WTC11 (cell line): ENCODE measurements at regions not wholly inside any gene's neighbourhood (a gene's known extent, or its start where the extent isn't known, plus 50 kb on each side); places are given as distances from the start of the nearest gene placed in this dataset.

Experiments
- ATAC-seq: fragments of 200-7000 bp; cut with Tn5 transposase; 2 replicates; pipeline ENCODE4 v1.10.0; 2021; ENCODE audit warnings: mild to moderate bottlenecking, moderate library complexity
- CTCF ChIA-PET: fragments of 300-600 bp; sonication (Branson Sonifier 250); formaldehyde crosslinking; loops from one replicate; lab custom pipeline; 2021; ENCODE audit warnings: antibody characterized with exemption; lab: Charles Lee
- POLR2A ChIA-PET: fragments of 350-600 bp; sonication (Branson Sonifier 250); formaldehyde crosslinking; loops from one replicate; lab custom pipeline; 2021; ENCODE audit warnings: antibody characterized with exemption; lab: Charles Lee
- DNase-seq: peaks from one replicate; pipeline ENCODE4 v3.0.0; 2021; ENCODE audit warnings: low spot score
- H3K27ac Mint-ChIP-seq: 2 replicates; pipeline ENCODE4 v1.8.0; 2021; ENCODE audit warnings: mixed read lengths
- H3K27me3 Mint-ChIP-seq: 2 replicates; pipeline ENCODE4 v1.8.0; 2021; ENCODE audit warnings: low read depth, mild to moderate bottlenecking, moderate library complexity, mixed read lengths
- H3K36me3 Mint-ChIP-seq: 2 replicates; pipeline ENCODE4 v1.8.0; 2021; ENCODE audit warnings: mixed read lengths
- H3K4me1 Mint-ChIP-seq: 2 replicates; pipeline ENCODE4 v1.8.0; 2022; ENCODE audit warnings: mixed read lengths
- H3K4me3 Mint-ChIP-seq: 2 replicates; pipeline ENCODE4 v1.8.0; 2021; ENCODE audit warnings: mild to moderate bottlenecking, moderate library complexity, mixed read lengths
- H3K9me3 Mint-ChIP-seq: 2 replicates; pipeline ENCODE4 v1.8.0; 2021; ENCODE audit warnings: mixed read lengths
- AFF4 ChIP-seq: sonication (generic); formaldehyde crosslinking; IDR thresholded peaks from 2 replicates; pipeline ENCODE4 v1.8.1; 2023; ENCODE audit warnings: mild to moderate bottlenecking, missing genetic modification reagents, borderline replicate concordance
- ATF2 ChIP-seq: sonication (generic); formaldehyde crosslinking; IDR thresholded peaks from 2 replicates; pipeline ENCODE4 v1.8.1; 2022; ENCODE audit warnings: low read depth, missing genetic modification reagents, borderline replicate concordance
- CBFB ChIP-seq: sonication (generic); formaldehyde crosslinking; IDR thresholded peaks from 2 replicates; pipeline ENCODE4 v1.8.1; 2022; ENCODE audit warnings: mild to moderate bottlenecking, low read depth, missing genetic modification reagents
- CREM ChIP-seq: sonication (generic); formaldehyde crosslinking; IDR thresholded peaks from 2 replicates; pipeline ENCODE4 v1.8.1; 2022; ENCODE audit warnings: mild to moderate bottlenecking, missing genetic modification reagents, moderate library complexity
- ELF4 ChIP-seq: sonication (generic); formaldehyde crosslinking; IDR thresholded peaks from 2 replicates; pipeline ENCODE4 v1.8.1; 2022; ENCODE audit warnings: low read depth, mild to moderate bottlenecking, moderate library complexity, missing genetic modification reagents
- ETV6 ChIP-seq: sonication (generic); formaldehyde crosslinking; IDR thresholded peaks from 2 replicates; pipeline ENCODE4 v1.8.1; 2022; ENCODE audit warnings: mild to moderate bottlenecking, missing genetic modification reagents
- IRF1 ChIP-seq: sonication (generic); formaldehyde crosslinking; IDR thresholded peaks from 2 replicates; pipeline ENCODE4 v1.8.0; 2023; ENCODE audit warnings: missing genetic modification reagents
- KAT7 ChIP-seq: sonication (generic); formaldehyde crosslinking; IDR thresholded peaks from 2 replicates; pipeline ENCODE4 v1.8.1; 2023; ENCODE audit warnings: missing genetic modification reagents, mild to moderate bottlenecking, borderline replicate concordance
- MXD4 ChIP-seq: fragments of 250-450 bp; sonication (Bioruptor Pico); IDR thresholded peaks from 2 replicates; pipeline ENCODE4 v1.8.0; 2021; ENCODE audit warnings: mild to moderate bottlenecking, moderate library complexity, borderline replicate concordance
- NFATC4 ChIP-seq: fragments of 250-450 bp; sonication (Bioruptor Pico); IDR thresholded peaks from 2 replicates; pipeline ENCODE4 v1.9.0; 2021; ENCODE audit warnings: mild to moderate bottlenecking
- OVOL2 ChIP-seq: fragments of 250-450 bp; sonication (Bioruptor Pico); IDR thresholded peaks from 2 replicates; pipeline ENCODE4 v1.9.0; 2021; ENCODE audit warnings: mild to moderate bottlenecking, borderline replicate concordance
- SMAD3 ChIP-seq: sonication (generic); formaldehyde crosslinking; IDR thresholded peaks from 2 replicates; pipeline ENCODE4 v1.8.0; 2022; ENCODE audit warnings: missing genetic modification reagents, mild to moderate bottlenecking, borderline replicate concordance
- TP53 ChIP-seq: sonication (generic); formaldehyde crosslinking; IDR thresholded peaks from 2 replicates; pipeline ENCODE4 v1.8.1; 2023; ENCODE audit warnings: mild to moderate bottlenecking, missing genetic modification reagents
- USF2 ChIP-seq: sonication (generic); formaldehyde crosslinking; IDR thresholded peaks from 2 replicates; pipeline ENCODE4 v1.8.1; 2023; ENCODE audit warnings: mild to moderate bottlenecking, missing genetic modification reagents, moderate library complexity
- ZNF425 ChIP-seq: fragments of 250-450 bp; sonication (Bioruptor Pico); conservative IDR thresholded peaks from 2 replicates; pipeline ENCODE4 v1.9.0; 2021; ENCODE audit warnings: mild to moderate bottlenecking
- ZNF512 ChIP-seq: sonication (generic); formaldehyde crosslinking; IDR thresholded peaks from 2 replicates; pipeline ENCODE4 v1.8.1; 2022; ENCODE audit warnings: missing genetic modification reagents, borderline replicate concordance
- TF ChIP-seq, protein P1 (sequence below): fragments of 250-450 bp; sonication (Bioruptor Pico); IDR thresholded peaks from 2 replicates; pipeline ENCODE4 v1.9.0; 2021; ENCODE audit warnings: mild to moderate bottlenecking, borderline replicate concordance
- TF ChIP-seq, protein P2 (sequence below): sonication (generic); formaldehyde crosslinking; IDR thresholded peaks from 2 replicates; pipeline ENCODE4 v1.8.0; 2022; ENCODE audit warnings: mild to moderate bottlenecking, missing genetic modification reagents
- TF ChIP-seq, protein P3 (sequence below): sonication (generic); formaldehyde crosslinking; conservative IDR thresholded peaks from 2 replicates; pipeline ENCODE4 v1.8.1; 2022; ENCODE audit warnings: mild to moderate bottlenecking, missing genetic modification reagents

- TF ChIP-seq, protein P1, sequence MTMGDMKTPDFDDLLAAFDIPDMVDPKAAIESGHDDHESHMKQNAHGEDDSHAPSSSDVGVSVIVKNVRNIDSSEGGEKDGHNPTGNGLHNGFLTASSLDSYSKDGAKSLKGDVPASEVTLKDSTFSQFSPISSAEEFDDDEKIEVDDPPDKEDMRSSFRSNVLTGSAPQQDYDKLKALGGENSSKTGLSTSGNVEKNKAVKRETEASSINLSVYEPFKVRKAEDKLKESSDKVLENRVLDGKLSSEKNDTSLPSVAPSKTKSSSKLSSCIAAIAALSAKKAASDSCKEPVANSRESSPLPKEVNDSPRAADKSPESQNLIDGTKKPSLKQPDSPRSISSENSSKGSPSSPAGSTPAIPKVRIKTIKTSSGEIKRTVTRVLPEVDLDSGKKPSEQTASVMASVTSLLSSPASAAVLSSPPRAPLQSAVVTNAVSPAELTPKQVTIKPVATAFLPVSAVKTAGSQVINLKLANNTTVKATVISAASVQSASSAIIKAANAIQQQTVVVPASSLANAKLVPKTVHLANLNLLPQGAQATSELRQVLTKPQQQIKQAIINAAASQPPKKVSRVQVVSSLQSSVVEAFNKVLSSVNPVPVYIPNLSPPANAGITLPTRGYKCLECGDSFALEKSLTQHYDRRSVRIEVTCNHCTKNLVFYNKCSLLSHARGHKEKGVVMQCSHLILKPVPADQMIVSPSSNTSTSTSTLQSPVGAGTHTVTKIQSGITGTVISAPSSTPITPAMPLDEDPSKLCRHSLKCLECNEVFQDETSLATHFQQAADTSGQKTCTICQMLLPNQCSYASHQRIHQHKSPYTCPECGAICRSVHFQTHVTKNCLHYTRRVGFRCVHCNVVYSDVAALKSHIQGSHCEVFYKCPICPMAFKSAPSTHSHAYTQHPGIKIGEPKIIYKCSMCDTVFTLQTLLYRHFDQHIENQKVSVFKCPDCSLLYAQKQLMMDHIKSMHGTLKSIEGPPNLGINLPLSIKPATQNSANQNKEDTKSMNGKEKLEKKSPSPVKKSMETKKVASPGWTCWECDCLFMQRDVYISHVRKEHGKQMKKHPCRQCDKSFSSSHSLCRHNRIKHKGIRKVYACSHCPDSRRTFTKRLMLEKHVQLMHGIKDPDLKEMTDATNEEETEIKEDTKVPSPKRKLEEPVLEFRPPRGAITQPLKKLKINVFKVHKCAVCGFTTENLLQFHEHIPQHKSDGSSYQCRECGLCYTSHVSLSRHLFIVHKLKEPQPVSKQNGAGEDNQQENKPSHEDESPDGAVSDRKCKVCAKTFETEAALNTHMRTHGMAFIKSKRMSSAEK (CRISPR knock-in tag), result no peak
- TF ChIP-seq OVOL2 (CRISPR knock-in tag) (no peak), CBFB (CRISPR knock-in tag) (no peak), ELF4 (no peak), ATF2 (CRISPR knock-in tag) (no peak)
Measured at GRCh38 chr1:94619731-94620130, 78.2 kb upstream of the F3 start (continued).

DNA sequence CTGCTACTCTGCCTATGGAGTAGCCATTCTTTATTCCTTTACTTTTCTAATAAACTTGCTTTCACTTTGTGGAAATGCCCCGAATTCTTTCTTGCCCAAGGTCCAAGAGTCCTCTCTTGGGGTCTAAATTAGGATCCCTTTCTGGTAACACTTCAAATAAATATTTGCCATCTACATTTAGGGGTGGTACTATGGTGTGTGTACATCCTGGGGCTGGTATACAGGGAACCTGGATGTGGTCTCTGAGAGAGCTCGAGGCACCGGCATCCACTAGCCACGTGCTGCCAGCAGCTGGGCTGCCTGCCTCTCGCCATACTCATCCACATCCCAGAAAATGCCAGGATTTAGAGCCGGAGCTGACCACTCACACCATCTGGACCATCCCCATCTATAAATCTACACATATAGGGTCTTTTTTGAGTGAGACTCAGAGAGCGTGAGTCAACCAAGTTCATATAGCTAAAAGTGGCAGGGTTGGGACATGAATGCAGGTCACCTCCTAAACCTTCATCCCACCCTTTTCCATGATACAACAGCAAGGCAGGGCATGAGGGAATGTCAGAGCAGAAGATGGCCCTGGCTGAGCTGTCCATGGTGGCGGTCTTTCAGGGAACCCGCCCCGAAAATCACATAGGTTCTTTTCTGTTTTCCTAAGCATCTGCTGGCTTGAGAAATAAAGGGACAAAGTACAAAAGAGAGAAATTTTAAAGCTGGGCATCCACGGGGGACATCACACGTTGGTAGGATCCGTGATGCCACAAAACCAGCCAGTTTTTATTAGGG is 76.6 kb upstream of the F3 start:
- POLR2A ChIA-PET, result no interaction called here
- peaks cover 24% of the 10 kb centered on the region for H3K9me3 Mint-ChIP-seq
- TF ChIP-seq SMAD3 (CRISPR knock-in tag) (no peak), MXD4 (no peak), ETV6 (CRISPR knock-in tag) (no peak), IRF1 (CRISPR knock-in tag) (no peak), TP53 (no peak), KAT7 (no peak), CREM (CRISPR knock-in tag) (no peak), ELF4 (no peak), ZNF425 (CRISPR knock-in tag) (no peak), USF2 (CRISPR knock-in tag) (no peak), AFF4 (CRISPR knock-in tag) (no peak), ZNF512 (no peak), NFATC4 (CRISPR knock-in tag) (no peak)
- TF ChIP-seq, protein P2, sequence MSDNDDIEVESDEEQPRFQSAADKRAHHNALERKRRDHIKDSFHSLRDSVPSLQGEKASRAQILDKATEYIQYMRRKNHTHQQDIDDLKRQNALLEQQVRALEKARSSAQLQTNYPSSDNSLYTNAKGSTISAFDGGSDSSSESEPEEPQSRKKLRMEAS, result no peak
- TF ChIP-seq, protein P3, sequence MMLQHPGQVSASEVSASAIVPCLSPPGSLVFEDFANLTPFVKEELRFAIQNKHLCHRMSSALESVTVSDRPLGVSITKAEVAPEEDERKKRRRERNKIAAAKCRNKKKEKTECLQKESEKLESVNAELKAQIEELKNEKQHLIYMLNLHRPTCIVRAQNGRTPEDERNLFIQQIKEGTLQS (CRISPR knock-in tag), result no peak

More for the DNA sequence above, 76.6 kb upstream of the F3 start:
- H3K27me3 Mint-ChIP-seq, result peaks cover 15% of the 10 kb centered on the region
- no peak overlapping the region for H3K4me3 Mint-ChIP-seq
- H3K36me3 Mint-ChIP-seq, result peaks cover 17% of the 10 kb centered on the region
- ATAC-seq (no peak), DNase-seq (no peak)
- H3K27ac Mint-ChIP-seq, result no peak overlapping the region
- peaks cover 47% of the 10 kb centered on the region for H3K4me1 Mint-ChIP-seq
- CTCF ChIA-PET, result no interaction called here
